HEK293T (cell line): ENCODE measurements at regions not wholly inside any gene's neighbourhood (a gene's known extent, or its start where the extent isn't known, plus 50 kb on each side); places are given as distances from the start of the nearest gene placed in this dataset.

Experiments
- ARNT ChIP-seq: fragments of 450-650 bp; IDR thresholded peaks from 2 replicates; pipeline ENCODE4 v1.6.1; 2017; ENCODE audit warnings: mild to moderate bottlenecking
- BHLHE40 ChIP-seq: fragments of 450-650 bp; IDR thresholded peaks from 2 replicates; pipeline ENCODE4 v1.6.1; 2016; ENCODE audit warnings: mild to moderate bottlenecking, moderate library complexity, borderline replicate concordance
- ELF4 ChIP-seq: fragments of 450-650 bp; IDR thresholded peaks from 2 replicates; pipeline ENCODE4 v1.6.1; 2017; ENCODE audit warnings: antibody characterized with exemption
- FOXA1 ChIP-seq: fragments of 450-650 bp; IDR thresholded peaks from 2 replicates; pipeline ENCODE4 v1.6.1; 2016; ENCODE audit warnings: mild to moderate bottlenecking
- FOXM1 ChIP-seq: fragments of 450-650 bp; IDR thresholded peaks from 2 replicates; pipeline ENCODE4 v1.6.1; 2017; ENCODE audit warnings: mild to moderate bottlenecking, borderline replicate concordance
- L3MBTL2 ChIP-seq: fragments of 450-650 bp; conservative IDR thresholded peaks from 2 replicates; pipeline ENCODE4 v1.6.1; 2016; ENCODE audit warnings: mild to moderate bottlenecking
- LEF1 ChIP-seq: fragments of 450-650 bp; IDR thresholded peaks from 2 replicates; pipeline ENCODE4 v1.6.1; 2017; ENCODE audit warnings: mild to moderate bottlenecking, borderline replicate concordance
- NFRKB ChIP-seq: fragments of 450-650 bp; IDR thresholded peaks from 2 replicates; pipeline ENCODE4 v1.6.1; 2016; ENCODE audit warnings: mild to moderate bottlenecking, moderate library complexity
- PKNOX1 ChIP-seq: fragments of 450-650 bp; IDR thresholded peaks from 2 replicates; pipeline ENCODE4 v1.6.1; 2016
- SP1 ChIP-seq: fragments of 450-650 bp; IDR thresholded peaks from 2 replicates; pipeline ENCODE4 v1.6.1; 2017
- TARDBP ChIP-seq: fragments of 450-650 bp; IDR thresholded peaks from 2 replicates; pipeline ENCODE4 v1.6.1; 2016

- TF ChIP-seq L3MBTL2 (no peak), PKNOX1 (no peak), ELF4 (no peak), FOXA1 (no peak), LEF1 (no peak), SP1 (no peak), FOXM1 (no peak), BHLHE40 (no peak), ARNT (no peak), TARDBP (no peak), NFRKB (no peak)
These were observed 73.3 kb upstream of the DLGAP1 start for GRCh38 chr18:4528405-4528804.
